Epithelial cell of esophagus (primary cell): ENCODE measurements at regions not wholly inside any gene's neighbourhood (a gene's known extent, or its start where the extent isn't known, plus 50 kb on each side); places are given as distances from the start of the nearest gene placed in this dataset.
"Not testable (repeated sequence)": the region's sequence is repeated elsewhere in the genome, so short reads cannot be mapped to it uniquely, and the experiment has no call there.

ENCODE experiments used
- DNase-seq: peaks from one replicate; pipeline ENCODE4 v3.0.0; 2010; ENCODE audit warnings: low read depth
- H3K4me3 ChIP-seq: 2 replicates; pipeline ENCODE4 v1.5.1; 2011; ENCODE audit warnings: mild to moderate bottlenecking, low read length, control low read depth
- TF ChIP-seq, protein P1 (sequence below): IDR thresholded peaks from 2 replicates; pipeline ENCODE4 v1.5.1; 2011; ENCODE audit warnings: low read depth, mild to moderate bottlenecking, low read length, control low read depth, inconsistent platforms; ENCODE audit not compliant: insufficient read depth; ENCODE audit errors: missing control alignments

DNA sequence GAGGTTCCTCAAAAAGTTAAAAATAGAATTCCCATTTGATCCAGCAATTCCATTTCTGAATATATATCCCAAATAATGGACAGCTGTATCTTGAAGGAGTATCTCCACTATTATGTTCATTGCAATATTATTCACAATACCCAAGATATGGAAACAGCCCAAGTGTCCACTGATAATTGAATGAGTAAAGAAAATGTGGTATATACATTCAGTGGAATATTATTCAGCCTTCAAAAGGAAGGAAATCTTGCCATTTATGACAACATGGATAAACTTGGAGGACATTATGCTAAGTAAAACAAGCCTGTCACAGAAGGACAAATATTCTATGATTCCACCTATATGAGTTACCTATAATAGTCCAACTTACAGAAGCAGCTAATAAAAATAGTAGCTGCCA is 979.0 kb downstream of the SLC6A15 start:
- no peak for DNase-seq
- no peak overlapping the region for H3K4me3 ChIP-seq
- TF ChIP-seq, protein P1, sequence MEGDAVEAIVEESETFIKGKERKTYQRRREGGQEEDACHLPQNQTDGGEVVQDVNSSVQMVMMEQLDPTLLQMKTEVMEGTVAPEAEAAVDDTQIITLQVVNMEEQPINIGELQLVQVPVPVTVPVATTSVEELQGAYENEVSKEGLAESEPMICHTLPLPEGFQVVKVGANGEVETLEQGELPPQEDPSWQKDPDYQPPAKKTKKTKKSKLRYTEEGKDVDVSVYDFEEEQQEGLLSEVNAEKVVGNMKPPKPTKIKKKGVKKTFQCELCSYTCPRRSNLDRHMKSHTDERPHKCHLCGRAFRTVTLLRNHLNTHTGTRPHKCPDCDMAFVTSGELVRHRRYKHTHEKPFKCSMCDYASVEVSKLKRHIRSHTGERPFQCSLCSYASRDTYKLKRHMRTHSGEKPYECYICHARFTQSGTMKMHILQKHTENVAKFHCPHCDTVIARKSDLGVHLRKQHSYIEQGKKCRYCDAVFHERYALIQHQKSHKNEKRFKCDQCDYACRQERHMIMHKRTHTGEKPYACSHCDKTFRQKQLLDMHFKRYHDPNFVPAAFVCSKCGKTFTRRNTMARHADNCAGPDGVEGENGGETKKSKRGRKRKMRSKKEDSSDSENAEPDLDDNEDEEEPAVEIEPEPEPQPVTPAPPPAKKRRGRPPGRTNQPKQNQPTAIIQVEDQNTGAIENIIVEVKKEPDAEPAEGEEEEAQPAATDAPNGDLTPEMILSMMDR: no peak

- TF ChIP-seq, protein P1: no peak
- H3K4me3 ChIP-seq: no peak overlapping the region
- DNase-seq: no peak
These were observed 980.6 kb downstream of the SLC6A15 start for GRCh38 chr12:83932011-83932410.

- H3K4me3 ChIP-seq: no peak overlapping the region
- TF ChIP-seq, protein P1: no peak
- DNase-seq: no peak
These were observed 981.1 kb downstream of the SLC6A15 start for GRCh38 chr12:83931451-83931850.

DNA sequence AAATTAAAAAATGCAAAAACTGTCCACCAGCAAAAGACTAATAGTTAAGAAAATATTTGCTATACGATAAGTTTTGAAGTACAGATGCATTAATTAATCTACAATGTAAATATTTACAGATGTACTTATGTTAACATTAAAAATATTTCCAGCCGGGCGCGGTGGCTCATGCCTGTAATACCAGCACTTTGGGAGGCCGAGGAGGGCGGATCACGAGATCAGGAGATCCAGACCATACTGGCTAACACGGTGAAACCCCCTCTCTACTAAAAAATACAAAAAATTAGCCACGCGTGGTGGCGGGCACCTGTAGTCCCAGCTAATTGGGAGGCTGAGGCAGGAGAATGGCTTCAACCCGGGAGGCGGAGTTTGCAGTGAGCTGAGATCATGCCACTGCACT is 982.8 kb downstream of the SLC6A15 start:
- not testable (repeated sequence) for H3K4me3 ChIP-seq, DNase-seq

- TF ChIP-seq, protein P1: no peak
- no peak for DNase-seq
- H3K4me3 ChIP-seq: no peak overlapping the region
These were observed 991.6 kb downstream of the SLC6A15 start for GRCh38 chr12:83920821-83921547.

- H3K4me3 ChIP-seq: no peak overlapping the region
- TF ChIP-seq, protein P1: no peak
- no peak for DNase-seq
These were observed 993.5 kb downstream of the SLC6A15 start for GRCh38 chr12:83919081-83919480.

DNA sequence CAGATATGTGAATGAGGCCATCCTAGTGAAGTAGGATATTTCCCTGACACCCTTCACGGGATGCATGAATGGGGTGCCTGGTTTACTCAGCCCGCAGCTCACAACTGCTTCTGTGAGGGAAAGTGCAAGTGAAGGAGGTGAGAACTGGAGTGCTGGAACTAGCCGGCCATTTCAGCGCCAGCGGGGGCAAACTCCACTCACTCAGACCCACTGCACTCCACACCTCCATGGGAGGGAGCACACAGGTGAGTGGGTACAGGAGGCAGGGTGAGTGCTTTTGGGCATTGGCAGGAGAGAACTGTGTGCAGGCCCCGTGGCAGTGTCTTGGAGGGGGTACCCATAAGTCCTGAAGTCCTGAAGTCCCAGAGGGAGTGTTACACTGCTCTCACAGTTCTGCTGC is 1008.4 kb downstream of the SLC6A15 start:
- TF ChIP-seq, protein P1: no peak
- no peak overlapping the region for H3K4me3 ChIP-seq
- DNase-seq: no peak
